ENCODE measurements at regions not wholly inside any gene's neighbourhood (a gene's known extent, or its start where the extent isn't known, plus 50 kb on each side); places are given as distances from the start of the nearest gene placed in this dataset.

GRCh38 chr3:22208844-22209243, 457.8 kb upstream of the ZNF385D start:
- TF ChIP-seq POLR2A (IDR thresholded peaks at IDR 0.05; ENCODE audit: low read length) (no peak), GATA1 (IDR thresholded peaks at IDR 0.05; ENCODE audit: low read depth, low read length) (no peak)

Data from erythroblast (primary cell).